SK-N-SH (cell line): ENCODE measurements at regions not wholly inside any gene's neighbourhood (a gene's known extent, or its start where the extent isn't known, plus 50 kb on each side); places are given as distances from the start of the nearest gene placed in this dataset.
"Not testable (repeated sequence)": the region's sequence is repeated elsewhere in the genome, so short reads cannot be mapped to it uniquely, and the experiment has no call there.

Experiments
- CTCF ChIP-seq: fragments of 200-600 bp; sonication (generic); IDR thresholded peaks from 2 replicates; pipeline ENCODE4 v1.6.1; 2017; ENCODE audit warnings: antibody characterized with exemption, mild to moderate bottlenecking, moderate library complexity
- FOXJ3 ChIP-seq: sonication (generic); formaldehyde crosslinking; IDR thresholded peaks from 2 replicates; pipeline ENCODE4 v1.5.1; 2020; ENCODE audit warnings: mild to moderate bottlenecking, missing genetic modification reagents
- MAX ChIP-seq: IDR thresholded peaks from 2 replicates; pipeline ENCODE4 v1.4.0; 2012; ENCODE audit warnings: low read depth
- SMC3 ChIP-seq: IDR thresholded peaks from 2 replicates; pipeline ENCODE4 v1.6.1; 2012; ENCODE audit warnings: low read depth, low read length, improper control_type of control experiment
- TAF1 ChIP-seq: IDR thresholded peaks from 2 replicates; pipeline ENCODE4 v1.6.1; 2012; ENCODE audit warnings: low read depth, mild to moderate bottlenecking, low read length, moderate library complexity, borderline replicate concordance
- TEAD4 ChIP-seq: IDR thresholded peaks from 2 replicates; pipeline ENCODE4 v1.4.0; 2012; ENCODE audit warnings: mild to moderate bottlenecking, borderline replicate concordance; ENCODE audit not compliant: insufficient read depth

GRCh38 chr9:40196803-40197202 lies 841.3 kb downstream of the SPATA31A1 start:
- not testable (repeated sequence) for TF ChIP-seq CTCF; TAF1; MAX; TEAD4; FOXJ3 (CRISPR knock-in tag); SMC3
